GM19438 (cell line): ENCODE measurements at regions not wholly inside any gene's neighbourhood (a gene's known extent, or its start where the extent isn't known, plus 50 kb on each side); places are given as distances from the start of the nearest gene placed in this dataset.

Experiments
- ATAC-seq: cut with Tn5 transposase; IDR thresholded peaks from one replicate; pipeline ENCODE4 v1.9.1; 2021; ENCODE audit warnings: low read depth; ENCODE audit not compliant: unreplicated experiment

DNA sequence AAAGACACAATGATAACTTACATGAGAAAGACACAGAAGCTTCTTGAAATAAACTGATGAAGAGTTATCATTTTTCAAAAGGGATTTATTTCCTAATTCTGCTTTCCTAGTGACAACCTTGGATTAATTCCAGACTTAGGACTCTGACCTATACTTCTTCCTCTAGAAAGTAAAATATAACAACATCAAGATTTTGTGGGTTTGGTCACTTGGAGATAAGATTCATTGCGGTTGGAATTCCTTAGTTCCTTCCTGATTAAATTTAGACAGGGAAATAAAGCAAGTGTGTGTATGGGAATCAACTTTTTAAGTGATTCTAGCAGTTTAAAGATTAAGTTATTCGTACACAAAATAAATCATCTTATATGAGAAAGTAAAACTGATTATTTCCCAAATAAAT is 208.4 kb upstream of the CCDC150 start:
- ATAC-seq: no peak

DNA sequence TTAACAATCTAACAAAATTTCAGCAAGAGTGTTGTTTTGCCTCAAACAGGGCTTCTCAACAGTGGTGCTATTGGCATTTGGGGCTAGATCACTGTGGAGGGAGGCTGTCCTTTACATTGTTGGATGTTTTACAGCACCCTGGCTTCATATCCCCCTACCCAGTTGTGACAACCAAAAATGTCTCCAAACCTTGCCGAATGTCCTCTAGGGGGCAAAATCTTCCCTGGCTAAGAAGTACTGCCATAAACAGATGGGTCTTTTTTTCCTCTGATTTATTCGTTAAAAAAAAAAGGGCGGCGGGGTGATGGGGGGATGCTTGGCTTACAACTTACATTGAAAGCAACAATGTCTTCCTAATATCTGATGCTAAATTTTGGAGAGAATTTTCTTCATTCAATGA is 207.6 kb upstream of the CCDC150 start:
- no peak for ATAC-seq

DNA sequence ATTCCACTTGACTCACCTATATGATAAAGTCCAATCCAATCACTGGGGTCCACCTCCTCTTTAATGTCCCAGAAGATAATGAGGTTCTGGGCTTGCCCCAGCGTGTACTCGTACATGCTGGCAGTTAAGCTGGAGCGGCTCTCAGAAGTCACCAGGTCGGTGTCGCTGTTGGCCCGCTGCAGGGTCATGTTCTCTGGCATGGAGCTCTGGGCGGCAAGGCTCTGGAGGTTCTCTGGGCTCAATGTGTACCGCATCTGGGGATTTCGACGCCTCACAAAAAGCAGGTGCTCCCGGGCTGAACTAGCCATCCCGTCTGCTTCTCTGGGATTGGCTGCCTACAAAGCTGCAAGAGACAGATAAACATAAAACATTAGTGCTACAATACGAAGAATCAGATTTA is 206.4 kb upstream of the CCDC150 start:
- ATAC-seq: no peak

DNA sequence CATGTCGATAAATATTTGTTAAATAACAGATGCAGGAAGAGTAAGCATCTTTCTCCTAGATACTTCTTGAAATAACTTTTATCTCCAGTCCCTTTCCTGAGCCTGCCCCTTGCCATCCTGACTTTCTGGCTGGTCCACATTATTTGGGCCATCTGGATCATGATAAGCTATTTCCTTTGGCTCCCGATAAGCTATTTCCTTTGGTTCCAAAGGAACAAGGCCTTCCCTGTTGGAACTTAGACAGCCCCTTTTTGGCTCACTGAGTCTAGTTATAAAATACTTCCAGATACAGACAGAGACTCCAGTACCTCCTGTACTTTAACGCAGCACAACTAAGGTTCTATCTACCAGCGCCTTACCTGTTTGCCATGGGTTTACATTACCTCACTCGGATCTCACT is 205.3 kb upstream of the CCDC150 start:
- ATAC-seq: no peak

DNA sequence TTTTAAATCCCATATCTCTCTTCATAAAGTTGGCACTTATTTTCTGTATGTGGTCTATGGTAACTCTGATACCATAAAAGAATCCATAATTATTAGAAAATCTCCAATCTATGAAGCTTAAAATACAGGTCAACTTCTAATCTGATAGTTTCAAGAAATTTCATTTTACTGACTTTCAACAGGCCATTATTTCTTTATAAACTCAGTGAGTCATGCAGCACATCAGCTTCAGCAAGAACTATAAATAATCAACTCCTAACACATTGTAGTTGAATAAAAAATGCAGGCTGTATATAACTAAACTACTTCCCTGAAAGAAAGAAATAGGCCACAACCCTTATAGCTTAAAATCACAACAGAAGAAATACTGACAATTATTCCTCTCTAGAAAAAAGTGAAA is 204.3 kb upstream of the CCDC150 start:
- ATAC-seq: no peak

DNA sequence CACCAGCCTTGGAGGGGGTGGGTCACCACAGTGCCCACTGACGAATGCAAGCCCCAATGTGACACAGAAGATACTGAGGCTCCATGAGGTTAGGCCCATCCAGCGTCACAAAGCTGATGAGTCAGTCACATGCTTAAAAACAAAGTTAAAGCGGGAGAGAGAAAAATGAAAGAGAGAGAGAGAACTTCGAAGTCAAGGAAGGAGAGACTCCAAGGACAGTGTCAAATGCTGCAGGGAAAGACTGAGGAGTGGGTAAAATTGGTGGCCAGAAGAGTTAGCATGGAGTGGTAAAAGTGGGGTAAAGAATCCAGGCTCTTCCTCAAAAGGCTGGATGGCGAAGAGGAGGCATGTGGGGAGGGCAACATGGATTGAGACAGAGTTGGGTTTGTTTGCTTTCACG is 201.9 kb upstream of the CCDC150 start:
- ATAC-seq: no peak

DNA sequence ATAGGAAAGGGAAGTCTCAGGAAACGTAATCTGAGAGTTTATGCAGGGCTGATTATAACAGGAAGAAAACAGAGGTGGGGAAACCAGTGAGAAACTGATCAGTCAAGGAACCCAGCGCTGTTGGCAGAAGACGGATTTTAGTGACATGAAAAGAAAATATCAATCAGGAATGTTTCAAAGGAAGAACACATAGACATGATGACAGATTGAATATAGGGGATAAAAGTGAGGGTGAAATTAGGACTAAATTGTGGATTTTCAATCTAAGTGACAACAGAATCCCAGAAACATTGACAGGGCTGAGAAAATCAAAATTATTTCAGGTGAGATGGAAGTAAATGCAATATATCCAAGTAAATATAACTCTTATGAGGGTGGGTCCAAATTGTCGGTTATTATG is 199.8 kb upstream of the CCDC150 start:
- ATAC-seq: no peak

DNA sequence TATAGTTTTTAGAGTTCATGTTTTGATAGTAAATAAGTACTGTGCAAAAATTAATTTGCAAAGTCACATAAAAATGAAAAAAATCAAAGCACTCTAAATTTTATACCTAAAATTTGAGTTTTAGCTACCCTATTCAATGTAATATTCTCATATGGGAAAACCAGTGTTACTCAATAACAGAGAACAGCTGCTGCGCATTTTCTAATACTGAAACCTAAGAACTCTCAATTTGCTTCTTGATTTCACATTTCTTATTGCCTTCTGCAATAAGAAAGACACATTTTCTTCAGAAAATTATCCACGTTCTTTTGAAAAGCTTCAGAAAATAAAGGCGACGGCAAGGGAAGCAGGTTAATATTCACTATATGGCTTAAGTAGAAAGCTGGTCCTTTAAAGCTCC is 199.1 kb upstream of the CCDC150 start:
- peak; percentile 59 for ATAC-seq

DNA sequence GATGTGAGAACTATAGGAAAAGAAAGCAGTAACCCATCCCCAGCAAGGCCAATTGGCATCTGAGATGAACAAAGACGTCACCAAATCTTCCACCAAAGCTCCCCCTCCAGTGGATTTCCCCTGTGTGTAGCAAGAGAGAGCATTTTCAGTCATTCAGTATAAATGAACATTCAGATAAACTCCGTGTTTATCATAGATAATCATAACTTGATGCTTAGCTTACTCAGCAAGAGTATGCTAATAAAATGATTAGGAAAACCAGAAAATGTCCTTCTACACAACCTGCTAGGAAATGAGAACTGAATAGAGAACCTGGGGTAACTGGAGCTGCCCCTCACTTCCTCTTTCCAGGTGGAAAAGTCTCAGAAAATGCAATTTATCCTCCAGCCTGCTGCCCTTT is 198.0 kb upstream of the CCDC150 start:
- no peak for ATAC-seq

DNA sequence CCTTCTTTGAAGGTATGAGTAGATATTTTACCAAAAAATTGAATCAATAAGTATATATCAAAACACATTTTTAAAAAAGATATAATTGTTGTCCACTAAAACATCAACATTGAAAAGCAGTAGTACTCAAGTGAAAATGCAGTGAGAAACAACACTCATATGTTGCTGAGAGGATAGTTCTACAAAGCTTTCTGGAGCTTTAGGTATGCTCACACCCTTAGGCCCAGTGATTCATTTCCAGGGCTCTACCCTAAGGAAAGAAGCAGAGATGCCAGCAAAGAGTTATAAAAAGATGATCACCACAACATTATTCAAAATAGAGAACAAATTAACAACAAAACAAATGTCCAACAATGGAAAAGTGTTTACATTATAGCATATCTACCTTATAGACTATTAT is 197.3 kb upstream of the CCDC150 start:
- ATAC-seq: no peak

DNA sequence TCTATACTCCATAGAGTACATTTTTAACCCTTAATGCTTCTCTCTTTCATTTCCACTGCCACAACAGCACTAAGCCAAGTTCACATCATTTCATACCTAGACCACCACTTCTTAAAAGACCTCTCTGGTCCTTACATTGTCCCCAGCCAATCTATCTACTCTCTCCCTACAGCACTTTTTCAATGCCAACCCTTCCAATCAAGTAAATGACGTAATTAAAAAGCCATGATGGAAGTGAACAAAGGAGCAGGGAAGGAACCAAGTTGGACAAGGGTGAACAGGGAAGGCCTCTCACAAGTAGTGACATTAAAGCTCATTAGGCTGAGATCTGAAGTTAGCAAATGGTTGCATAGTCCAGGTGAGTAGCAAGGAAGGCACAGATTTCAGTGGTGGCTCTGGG is 195.1 kb upstream of the CCDC150 start:
- no peak for ATAC-seq

DNA sequence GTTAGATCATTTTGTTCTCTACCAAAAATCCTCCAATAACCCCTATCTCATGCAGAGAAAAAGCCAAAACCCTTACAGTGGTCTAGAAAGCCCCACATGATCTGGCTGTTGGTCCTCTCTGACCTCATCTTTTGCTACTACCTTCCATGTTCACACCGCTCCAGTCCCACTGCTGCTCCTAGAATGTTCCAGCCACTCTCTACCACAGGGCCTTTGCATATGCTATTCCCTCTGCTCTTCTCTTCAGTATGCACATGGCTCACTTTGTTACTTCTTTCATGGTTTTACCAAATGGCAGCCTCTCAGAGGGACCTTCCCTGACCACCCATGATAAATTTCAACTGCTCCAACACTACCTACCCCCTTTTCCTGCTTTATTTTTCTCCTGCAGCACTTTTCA is 193.5 kb upstream of the CCDC150 start:
- ATAC-seq: no peak

DNA sequence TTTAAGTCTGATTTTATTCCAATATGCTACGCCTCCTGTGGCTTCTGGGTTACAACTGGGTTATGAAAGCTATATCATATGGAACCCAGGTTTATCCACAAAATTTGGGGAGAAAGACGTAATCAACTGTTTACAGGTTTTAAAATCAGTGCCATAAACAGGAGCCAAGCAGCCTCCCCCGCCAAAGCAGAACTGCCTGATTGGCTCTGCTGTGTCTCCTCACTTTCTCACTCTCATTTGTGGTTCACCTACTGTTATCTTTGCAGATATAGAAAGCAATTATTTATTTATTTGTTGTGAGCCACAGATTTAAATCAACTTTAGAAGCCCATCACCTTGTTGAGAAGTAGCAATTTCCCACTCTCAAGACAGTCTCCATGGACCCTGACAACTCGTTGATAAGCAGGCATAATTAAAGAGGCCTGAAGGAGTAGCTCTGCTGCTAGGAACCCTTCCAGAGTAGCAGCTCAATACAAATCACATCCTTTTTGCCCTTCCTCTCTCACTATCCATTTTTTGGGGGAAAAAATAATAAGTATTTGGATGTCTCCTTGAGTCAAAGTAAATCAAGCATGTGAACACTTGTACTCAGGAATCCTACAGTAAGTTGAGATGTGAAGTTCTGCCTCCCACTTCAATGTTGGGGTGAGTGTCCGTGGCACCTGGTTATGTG is 191.0 kb upstream of the CCDC150 start:
- no peak for ATAC-seq

DNA sequence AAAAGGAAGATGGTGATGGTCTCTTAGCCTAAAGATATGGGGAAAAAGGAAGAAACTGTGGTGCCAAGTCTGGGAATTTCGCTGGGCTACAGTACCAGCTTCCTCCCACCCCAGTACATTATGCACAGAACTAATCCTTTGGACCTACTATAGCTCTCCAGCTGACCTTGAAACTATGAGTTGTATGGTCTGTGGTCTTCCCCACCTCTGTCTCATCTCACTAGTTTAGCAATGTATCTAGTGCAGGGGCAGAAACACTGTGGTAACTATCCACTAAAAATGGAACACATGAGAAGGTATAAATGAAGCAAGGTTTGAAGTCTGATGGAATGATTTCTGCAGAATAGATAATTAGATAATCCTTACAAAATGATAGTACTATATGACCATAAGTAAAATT is 190.4 kb upstream of the CCDC150 start:
- ATAC-seq: no peak

DNA sequence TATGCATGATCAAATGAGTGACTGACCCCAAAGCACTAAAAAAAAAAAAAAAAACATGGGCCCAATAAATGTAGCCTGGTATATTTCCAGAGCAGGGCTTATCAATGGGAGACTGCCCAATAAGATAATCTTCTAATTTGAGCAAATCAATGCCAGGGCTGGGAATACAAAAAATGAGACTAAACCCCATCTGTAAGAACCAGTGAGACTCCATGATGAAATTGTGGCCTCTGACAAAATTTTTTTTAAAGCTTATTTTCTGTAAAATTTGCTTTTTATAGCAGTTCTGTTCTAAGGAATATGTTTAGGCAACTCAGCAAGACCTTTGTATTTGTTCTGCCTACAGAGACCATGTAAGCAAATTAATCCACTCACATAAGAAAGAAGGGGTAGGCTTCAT is 186.8 kb upstream of the CCDC150 start:
- no peak for ATAC-seq

DNA sequence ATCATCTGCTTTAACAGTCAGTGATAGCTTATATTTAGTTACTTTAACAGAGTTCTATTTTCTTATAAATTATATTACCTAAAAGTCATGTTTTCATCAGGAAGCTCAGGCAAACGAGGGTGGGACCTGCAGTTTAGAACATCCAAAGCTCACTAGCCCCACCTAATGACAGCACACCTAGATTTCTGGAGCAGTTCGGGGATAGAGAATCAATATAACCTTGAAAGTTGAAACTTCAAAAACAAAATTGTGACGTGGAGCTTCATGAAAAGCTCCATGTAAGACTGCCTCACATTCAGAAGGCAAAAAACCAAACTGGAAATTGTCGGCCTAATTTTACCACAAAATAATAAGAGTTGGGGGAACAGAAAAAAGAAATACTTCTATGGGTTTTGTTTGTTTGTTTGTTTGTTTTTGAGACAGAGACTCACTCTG is 185.9 kb upstream of the CCDC150 start:
- ATAC-seq: peak; percentile 72

DNA sequence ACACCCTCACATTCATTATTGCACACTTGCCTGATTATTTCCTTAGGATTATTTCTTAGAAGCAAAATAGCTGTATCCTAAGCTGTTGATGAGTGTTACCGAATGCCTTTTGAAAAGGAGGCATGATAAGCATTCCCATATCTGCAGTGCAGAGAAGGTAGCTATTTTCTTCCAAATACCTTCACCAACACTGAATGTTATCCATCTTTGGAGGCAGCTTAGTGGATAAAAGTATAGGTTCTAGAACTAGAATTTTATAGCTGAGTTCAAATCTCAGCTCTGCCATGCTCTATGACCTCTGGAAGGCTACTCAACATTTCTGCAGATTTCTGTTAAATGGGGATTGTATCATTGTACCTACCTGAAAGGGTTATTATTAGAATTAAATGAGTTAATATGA is 185.0 kb upstream of the CCDC150 start:
- no peak for ATAC-seq

DNA sequence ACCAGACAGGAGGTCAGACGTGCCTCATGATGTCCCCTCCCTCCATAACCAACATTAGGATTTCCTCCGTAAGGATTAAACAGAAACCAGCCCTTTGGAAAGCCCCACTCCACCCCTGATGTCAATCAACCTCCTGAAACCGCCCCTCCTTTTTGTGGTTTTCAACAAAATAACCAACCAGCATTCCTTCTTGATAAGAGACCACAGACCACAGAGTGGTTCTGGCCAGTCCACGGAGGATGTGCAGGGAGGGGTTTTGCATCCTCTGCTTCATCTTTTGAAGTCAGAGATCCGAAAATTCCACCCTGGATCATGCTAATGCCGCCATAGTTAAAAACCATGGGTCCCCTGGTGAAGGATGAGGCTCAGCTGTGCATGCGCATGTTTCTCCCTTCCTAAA is 180.0 kb upstream of the CCDC150 start:
- ATAC-seq: no peak

DNA sequence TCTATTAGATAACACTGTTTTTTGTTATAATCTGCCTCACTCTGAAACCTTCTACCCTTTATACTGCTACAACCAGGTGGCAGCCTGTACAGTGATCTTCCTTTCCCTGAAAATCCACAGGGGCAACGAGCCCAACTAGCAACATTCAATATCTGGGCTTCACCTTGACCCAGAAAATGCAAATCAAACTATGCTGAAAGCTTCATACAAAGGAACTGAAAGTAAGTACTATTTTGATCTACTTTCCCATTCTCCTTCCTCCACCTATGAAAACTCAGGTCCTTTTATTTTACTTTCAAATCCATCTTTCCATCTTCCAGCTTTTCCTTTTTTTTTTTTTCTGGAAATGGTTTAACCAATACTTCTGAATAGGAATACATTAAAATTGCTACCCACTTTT is 175.8 kb upstream of the CCDC150 start:
- no peak for ATAC-seq

DNA sequence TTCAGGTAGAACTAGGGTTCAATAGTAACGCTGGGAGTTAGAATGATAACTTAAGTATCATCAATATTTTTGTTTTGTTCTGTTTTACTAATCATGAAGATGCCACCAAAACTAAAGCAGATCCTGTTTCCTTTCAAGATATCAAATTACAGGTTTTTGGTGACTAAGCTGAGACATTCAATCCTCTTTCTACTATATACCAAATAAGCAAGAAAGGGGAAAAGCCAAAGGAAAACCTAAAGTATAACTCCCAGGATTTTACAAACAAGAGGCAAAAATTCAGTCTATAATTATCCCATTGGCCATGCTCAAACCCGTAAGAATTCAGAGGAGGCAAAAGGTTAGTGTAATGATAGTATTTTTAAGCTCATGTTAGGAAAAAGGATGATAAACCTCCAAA is 175.2 kb upstream of the CCDC150 start:
- no peak for ATAC-seq

DNA sequence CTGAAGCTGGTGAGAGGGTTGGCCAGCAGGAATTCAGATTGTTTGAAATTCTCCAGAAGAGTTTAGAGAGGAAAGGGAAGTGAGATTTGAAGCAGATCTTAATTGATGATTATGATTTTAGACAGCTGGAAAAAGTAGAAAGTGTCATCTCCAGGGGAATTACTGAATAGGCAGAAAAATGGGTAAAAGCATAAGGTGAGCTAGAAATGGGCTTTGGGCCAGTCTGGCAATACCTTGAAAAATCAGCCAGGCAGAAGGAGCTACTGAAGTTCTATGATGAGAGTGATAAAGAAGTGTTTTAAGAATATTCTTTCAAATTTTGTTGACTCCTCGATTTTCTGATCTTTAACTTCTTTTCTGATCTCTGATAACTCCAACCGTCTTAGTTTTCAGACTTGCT is 172.9 kb upstream of the CCDC150 start:
- no peak for ATAC-seq

DNA sequence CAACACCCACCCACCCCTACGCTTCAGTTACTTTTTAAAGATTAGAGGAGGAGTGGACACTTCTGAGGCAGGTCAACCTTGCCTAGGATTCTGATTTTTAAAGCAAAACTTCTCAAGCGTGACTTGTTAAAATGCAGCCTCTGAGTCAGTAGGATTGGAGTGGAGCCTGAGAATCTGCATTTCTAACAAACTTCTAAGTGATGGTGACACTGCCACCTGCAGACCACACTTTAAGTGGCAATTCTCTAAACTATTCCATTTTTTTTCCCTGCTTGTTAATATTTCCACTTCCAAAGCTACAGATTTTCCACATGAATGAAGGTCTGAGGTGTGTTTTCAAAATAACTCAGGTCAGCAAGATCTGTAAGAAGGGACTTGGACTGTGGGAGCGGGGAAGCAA is 171.1 kb upstream of the CCDC150 start:
- no peak for ATAC-seq

DNA sequence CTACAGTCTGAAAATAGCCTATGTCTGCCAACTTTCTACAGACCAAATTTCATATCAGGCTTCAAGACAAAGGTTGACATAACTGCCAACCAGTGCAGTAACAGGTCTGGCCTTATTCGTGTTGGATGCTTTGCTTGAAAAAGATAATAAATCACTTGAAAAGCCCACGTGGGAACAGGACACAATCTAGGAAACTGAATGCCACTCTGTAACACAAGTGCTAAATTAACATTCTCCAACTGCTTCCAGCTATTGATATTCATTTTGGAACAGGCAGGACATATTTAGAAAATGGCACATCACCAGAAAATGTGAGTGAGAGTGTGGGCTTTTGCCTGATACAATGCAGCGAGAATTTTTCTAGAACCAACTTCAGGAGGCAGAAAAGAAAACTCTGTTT is 165.9 kb upstream of the CCDC150 start:
- no peak for ATAC-seq
